Daoy (cell line): ENCODE measurements at regions not wholly inside any gene's neighbourhood (a gene's known extent, or its start where the extent isn't known, plus 50 kb on each side); places are given as distances from the start of the nearest gene placed in this dataset.

Experiments
- DNase-seq: peaks from one replicate; pipeline ENCODE4 v3.0.0-alpha.2; 2015; ENCODE audit warnings: low read depth

DNA sequence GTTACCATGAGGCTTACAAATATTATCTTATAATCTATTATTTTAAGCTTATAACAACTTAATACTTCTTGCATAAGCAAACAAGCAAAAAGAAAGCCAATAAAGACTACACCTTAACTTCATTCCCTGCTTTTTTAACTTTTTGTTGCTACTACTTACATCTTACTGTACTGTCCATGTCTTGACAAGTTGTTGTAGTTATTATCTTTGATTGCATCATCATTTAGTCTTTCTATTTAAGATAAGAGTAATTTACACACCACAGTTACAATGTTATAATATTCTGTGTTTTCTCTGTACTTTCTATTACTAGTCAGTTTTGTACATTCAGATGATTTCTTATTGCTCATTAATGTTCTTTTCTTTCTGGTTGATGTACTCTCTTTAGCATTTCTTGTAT, 346.6 kb downstream of the SMARCA1 start:
- DNase-seq: no peak

GRCh38 chrX:129161108-129161507, 362.2 kb downstream of the SMARCA1 start:
- DNase-seq: no peak

GRCh38 chrX:129158505-129158904, 364.8 kb downstream of the SMARCA1 start:
- DNase-seq: no peak

- DNase-seq: no peak
These were observed 377.4 kb downstream of the SMARCA1 start for GRCh38 chrX:129145840-129146272.

- DNase-seq: no peak
These were observed 377.9 kb downstream of the SMARCA1 start for GRCh38 chrX:129145385-129145784.

- no peak for DNase-seq
These were observed 378.9 kb downstream of the SMARCA1 start for GRCh38 chrX:129144172-129145038.

DNA sequence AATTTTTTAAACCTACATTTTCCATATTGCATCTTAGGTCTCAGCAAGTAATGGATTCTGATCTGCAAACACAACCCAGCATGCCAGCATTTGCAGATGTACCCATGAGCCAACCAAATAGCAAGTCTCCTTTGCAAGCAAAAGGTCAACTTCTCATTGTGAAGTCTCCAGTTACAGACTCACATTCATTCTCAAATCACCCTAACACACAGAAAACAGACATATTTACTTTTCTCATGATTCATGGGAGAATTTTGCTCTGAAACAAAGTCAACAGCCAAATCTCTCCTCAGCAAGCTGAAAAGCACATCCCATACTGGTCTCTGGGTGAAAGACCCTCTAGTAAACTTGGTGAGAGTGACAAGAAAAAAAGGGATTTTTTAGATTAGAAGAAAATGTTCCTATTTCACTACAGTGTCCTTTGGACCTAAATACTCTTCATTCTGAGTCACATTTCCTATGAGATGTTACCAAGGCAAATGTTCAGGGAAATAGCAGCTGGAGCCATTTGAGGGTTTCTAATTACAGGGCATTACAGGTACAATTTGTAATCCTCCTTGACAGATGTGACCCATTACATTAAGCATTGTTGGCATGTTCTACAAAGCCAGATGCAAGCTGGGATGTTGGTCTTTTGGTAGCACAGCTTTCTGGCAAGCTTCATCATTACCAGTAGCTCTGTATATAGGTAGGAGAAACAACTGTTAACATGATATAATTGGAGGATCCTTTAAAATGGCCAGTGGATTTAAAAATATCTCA, 383.3 kb downstream of the SMARCA1 start:
- no peak for DNase-seq

GRCh38 chrX:129125122-129125914, 398.0 kb downstream of the SMARCA1 start:
- no peak for DNase-seq

DNA sequence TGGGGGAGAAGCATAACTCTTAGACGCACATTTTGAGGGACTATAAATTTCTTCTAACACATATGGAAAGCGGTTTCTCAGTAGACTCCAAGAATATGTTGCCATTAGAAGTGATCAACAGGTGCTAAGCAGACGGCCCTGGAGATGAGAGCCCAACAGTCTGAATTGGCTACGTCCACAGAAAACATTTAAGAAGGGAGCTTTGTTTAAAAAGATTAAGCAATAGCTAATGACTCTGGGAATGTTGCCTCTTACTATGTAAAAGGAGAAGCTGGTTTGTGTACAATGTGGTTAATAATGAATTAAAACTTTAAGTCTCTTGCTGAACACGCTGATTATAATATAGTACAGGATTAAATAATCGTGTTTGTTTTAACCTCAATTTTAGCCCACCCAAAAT, 399.5 kb downstream of the SMARCA1 start:
- DNase-seq: no peak

DNA sequence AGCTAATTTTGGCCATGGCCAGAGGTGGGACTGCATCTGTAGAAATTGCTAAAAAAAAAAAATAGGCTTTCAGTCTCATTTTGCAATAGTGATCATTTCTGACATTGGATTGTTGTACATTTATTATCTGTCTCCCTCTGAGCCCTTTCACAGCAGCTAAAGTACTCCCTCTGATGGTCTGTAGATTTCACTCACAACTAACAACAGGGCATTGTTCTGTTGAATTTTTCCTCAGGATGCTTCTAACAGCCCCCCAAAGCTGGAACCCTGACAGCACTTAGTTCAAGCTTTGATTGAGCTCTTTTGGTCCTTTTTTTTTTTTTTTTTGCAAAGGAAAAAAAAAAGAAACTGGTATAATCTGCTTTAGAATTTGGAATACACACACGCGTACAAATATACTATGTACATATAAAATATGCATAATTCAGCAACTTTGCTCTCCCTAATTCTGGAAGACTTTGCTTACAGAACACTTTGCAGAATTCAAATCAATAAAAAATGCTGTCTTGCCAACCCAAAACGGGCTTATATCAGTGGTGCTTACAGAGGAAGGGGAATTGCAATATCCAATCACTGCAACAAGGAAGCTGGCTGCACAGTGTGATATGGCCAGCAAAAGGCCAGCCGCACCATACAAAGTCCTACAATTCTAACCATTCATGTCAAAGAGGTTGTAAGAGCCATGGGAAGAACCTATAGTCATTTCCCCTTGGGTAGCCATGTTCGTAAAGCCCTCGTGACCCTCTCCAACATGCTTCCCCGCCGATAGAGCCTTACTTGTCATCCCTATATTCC, 406.4 kb downstream of the SMARCA1 start:
- DNase-seq: no peak

DNA sequence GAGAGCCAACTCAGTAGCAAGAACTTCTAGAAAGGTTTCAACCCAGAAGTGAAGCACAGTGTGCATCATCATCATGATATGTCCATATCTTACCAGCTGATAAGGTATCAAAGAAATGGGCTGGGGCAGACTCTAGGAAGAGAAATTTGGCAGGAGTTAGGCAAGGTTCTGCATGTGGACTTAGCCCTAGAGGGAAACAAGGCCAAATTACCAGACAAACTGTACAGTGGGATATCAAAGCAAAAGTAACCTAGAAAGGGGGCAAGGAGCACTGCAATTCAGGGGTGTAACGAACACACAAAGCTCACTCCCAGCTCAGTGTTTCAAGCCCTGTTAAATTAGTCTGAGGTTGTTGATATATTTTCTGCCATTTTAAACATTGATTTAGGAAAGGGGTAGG, 407.4 kb downstream of the SMARCA1 start:
- DNase-seq: no peak

DNA sequence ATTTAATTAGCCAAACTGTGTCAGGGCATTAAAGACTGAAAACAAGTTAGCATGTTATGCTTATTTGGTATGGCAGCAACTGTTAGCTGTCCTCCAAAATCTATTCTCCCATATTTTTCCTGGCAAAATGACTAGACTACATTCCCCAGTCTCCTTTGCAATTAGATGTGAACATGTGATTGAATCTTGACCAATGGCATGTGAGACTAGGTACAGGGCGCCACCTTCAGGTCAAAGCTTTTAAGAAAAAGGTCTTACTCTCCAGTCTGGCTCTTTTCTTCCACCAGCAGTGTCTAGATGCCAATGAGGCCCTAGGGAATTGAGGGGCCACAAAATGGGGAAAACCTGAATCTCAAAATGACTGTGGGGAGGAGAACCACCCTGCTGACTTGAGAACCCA, 408.2 kb downstream of the SMARCA1 start:
- DNase-seq: no peak

DNA sequence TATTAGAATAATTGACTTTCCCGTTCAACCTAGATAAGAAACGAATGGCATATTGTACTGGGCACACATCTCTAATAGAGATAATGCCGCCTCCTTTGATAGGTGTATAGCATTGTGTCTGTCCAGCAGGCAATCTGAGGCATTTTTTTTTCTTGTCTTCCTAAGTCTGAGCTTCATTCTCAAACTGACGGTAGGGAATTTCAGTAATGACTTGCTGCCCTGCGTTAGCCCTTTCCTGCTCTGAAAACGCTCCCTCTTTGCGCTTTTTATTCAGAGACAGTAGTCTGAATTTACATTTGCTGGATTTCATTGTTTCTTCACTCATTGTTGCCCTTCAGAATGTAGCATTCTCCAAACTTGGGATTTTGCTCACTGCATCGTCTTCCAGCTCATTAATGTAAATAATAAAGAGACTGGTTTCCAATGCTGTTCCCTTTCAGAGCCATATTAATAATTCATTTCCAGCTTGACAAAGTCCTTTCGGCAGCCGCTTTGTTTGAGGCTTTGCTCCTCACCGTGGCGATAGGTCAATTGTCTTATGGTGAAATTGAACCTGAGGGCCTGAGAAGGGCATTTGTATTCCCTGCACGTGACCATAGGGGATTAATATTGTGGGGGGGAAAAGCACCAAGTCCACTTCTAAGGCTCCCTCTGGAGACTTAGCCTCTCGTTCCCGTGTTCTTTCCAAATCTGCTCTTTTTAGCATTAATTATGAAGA, 412.1 kb downstream of the SMARCA1 start:
- no peak for DNase-seq

DNA sequence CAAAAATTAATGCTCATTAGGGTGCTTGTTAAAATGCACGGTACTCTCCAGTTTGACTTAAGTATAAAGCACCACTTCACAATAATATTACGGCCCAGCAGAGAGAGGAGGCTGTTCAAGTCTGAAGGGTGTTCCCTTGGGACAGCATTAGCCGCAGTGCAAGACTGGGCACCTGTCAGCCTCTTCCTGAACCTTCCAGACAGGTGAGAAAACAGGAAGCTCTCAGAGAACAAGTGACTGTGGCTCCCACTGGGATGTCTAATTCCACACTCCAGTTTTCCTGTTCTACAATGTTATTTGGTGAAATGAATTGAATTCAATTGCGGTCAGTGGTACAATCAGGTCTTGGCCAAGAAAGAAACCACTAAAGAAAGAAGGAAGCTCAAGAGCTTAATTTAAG, 414.4 kb downstream of the SMARCA1 start:
- DNase-seq: no peak

GRCh38 chrX:129099207-129099606, 424.1 kb downstream of the SMARCA1 start:
- DNase-seq: no peak

GRCh38 chrX:129097668-129098067, 425.6 kb downstream of the SMARCA1 start:
- DNase-seq: no peak

GRCh38 chrX:129093706-129094105, 429.6 kb downstream of the SMARCA1 start:
- DNase-seq: no peak

DNA sequence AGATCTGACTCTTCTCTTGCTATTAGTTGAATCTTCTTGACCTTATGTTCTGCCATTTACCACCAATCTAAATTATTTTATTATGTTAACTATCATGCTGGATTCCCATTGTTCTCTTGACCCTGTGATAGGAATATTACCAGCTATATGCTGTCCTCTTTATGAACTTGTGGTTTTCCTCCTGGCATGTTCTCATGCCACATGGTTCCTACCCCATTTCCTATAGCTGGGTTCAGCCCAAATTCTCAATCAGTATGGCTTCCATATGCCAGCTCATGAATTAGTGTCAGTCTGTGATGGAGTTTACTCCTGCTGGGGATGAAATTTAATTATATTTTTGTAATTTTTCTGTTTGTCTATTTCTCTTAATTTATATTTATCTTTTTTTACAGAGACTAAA, 430.5 kb downstream of the SMARCA1 start:
- DNase-seq: no peak

- no peak for DNase-seq
These were observed 431.0 kb downstream of the SMARCA1 start for GRCh38 chrX:129092242-129092641.

GRCh38 chrX:129091097-129091496, 432.2 kb downstream of the SMARCA1 start:
- DNase-seq: no peak

- no peak for DNase-seq
These were observed 436.5 kb downstream of the SMARCA1 start for GRCh38 chrX:129086802-129087201.
